ENCODE measurements at regions not wholly inside any gene's neighbourhood (a gene's known extent, or its start where the extent isn't known, plus 50 kb on each side); places are given as distances from the start of the nearest gene placed in this dataset.

- no peaks in the 10 kb centered on the region for H3K27me3 ChIP-seq (ENCODE audit: control insufficient read depth, insufficient read depth, low read length)
- no peak overlapping the region for H3K4me3 ChIP-seq (ENCODE audit: low read depth, low read length)
- H3K36me3 ChIP-seq (ENCODE audit: control insufficient read depth, insufficient read depth, low read length), result no peaks in the 10 kb centered on the region
- peak; percentile 52 for TF ChIP-seq CTCF (IDR thresholded peaks at IDR 0.05; ENCODE audit: insufficient read depth, low read length, poor library complexity, severe bottlenecking)
- peak; percentile 47 for DNase-seq (ENCODE audit: low read depth)
Measured at GRCh38 chr2:189287982-189288521, 108.5 kb upstream of the COL5A2 start.

GRCh38 chr2:189291460-189291859, 111.9 kb upstream of the COL5A2 start:
- H3K27me3 ChIP-seq (ENCODE audit: control insufficient read depth, insufficient read depth, low read length), result no peaks in the 10 kb centered on the region
- no peak for TF ChIP-seq CTCF (IDR thresholded peaks at IDR 0.05; ENCODE audit: insufficient read depth, low read length, poor library complexity, severe bottlenecking)
- DNase-seq (ENCODE audit: low read depth), result no peak
- H3K4me3 ChIP-seq (ENCODE audit: low read depth, low read length), result no peak overlapping the region
- H3K36me3 ChIP-seq (ENCODE audit: control insufficient read depth, insufficient read depth, low read length), result no peaks in the 10 kb centered on the region

GRCh38 chr2:189293164-189293563, 113.6 kb upstream of the COL5A2 start:
- Histone ChIP-seq H3K27me3 (ENCODE audit: control insufficient read depth, insufficient read depth, low read length) (no peaks in the 10 kb centered on the region), H3K4me3 (ENCODE audit: low read depth, low read length) (no peak overlapping the region), H3K36me3 (ENCODE audit: control insufficient read depth, insufficient read depth, low read length) (no peaks in the 10 kb centered on the region)
- no peak for TF ChIP-seq CTCF (IDR thresholded peaks at IDR 0.05; ENCODE audit: insufficient read depth, low read length, poor library complexity, severe bottlenecking)
- DNase-seq (ENCODE audit: low read depth), result no peak

- Histone ChIP-seq H3K4me3 (ENCODE audit: low read depth, low read length) (no peak overlapping the region), H3K27me3 (ENCODE audit: control insufficient read depth, insufficient read depth, low read length) (no peaks in the 10 kb centered on the region), H3K36me3 (ENCODE audit: control insufficient read depth, insufficient read depth, low read length) (no peaks in the 10 kb centered on the region)
- DNase-seq (ENCODE audit: low read depth), result peak; percentile 41
- no peak for TF ChIP-seq CTCF (IDR thresholded peaks at IDR 0.05; ENCODE audit: insufficient read depth, low read length, poor library complexity, severe bottlenecking)
Measured at GRCh38 chr2:189297446-189297845, 117.9 kb upstream of the COL5A2 start.

- TF ChIP-seq CTCF (IDR thresholded peaks at IDR 0.05; ENCODE audit: insufficient read depth, low read length, poor library complexity, severe bottlenecking), result no peak
- no peaks in the 10 kb centered on the region for H3K36me3 ChIP-seq (ENCODE audit: control insufficient read depth, insufficient read depth, low read length)
- DNase-seq (ENCODE audit: low read depth), result no peak
- no peak overlapping the region for H3K4me3 ChIP-seq (ENCODE audit: low read depth, low read length)
- H3K27me3 ChIP-seq (ENCODE audit: control insufficient read depth, insufficient read depth, low read length), result no peaks in the 10 kb centered on the region
Measured at GRCh38 chr2:189298038-189298437, 118.5 kb upstream of the COL5A2 start.

GRCh38 chr2:189298481-189298880, 118.9 kb upstream of the COL5A2 start:
- no peak for DNase-seq (ENCODE audit: low read depth)
- H3K27me3 ChIP-seq (ENCODE audit: control insufficient read depth, insufficient read depth, low read length), result no peaks in the 10 kb centered on the region
- H3K36me3 ChIP-seq (ENCODE audit: control insufficient read depth, insufficient read depth, low read length), result no peaks in the 10 kb centered on the region
- no peak for TF ChIP-seq CTCF (IDR thresholded peaks at IDR 0.05; ENCODE audit: insufficient read depth, low read length, poor library complexity, severe bottlenecking)
- no peak overlapping the region for H3K4me3 ChIP-seq (ENCODE audit: low read depth, low read length)

Data from kidney epithelial cell (primary cell).